Naive thymus-derived CD4-positive, alpha-beta T cell (primary cell): ENCODE measurements at regions not wholly inside any gene's neighbourhood (a gene's known extent, or its start where the extent isn't known, plus 50 kb on each side); places are given as distances from the start of the nearest gene placed in this dataset.

Experiments used
- ATAC-seq: fragments of 150-1000 bp; cut with Tn5 transposase; 2 replicates; pipeline ENCODE4 v1.10.0; 2021; ENCODE audit warnings: mild to moderate bottlenecking, moderate library complexity
- CTCF ChIA-PET: fragments of 350-600 bp; sonication (Branson Sonifier 250); formaldehyde crosslinking; loops from one replicate; lab custom pipeline; 2021; ENCODE audit warnings: antibody characterized with exemption; lab: Charles Lee
- POLR2A ChIA-PET: fragments of 350-600 bp; sonication (Branson Sonifier 250); formaldehyde crosslinking; loops from one replicate; lab custom pipeline; 2021; ENCODE audit warnings: antibody characterized with exemption, inconsistent platforms; lab: Charles Lee
- DNase-seq, 9 donors: peaks; one replicate each; pipeline versions ENCODE4 v3.0.0 to v3.0.0-alpha.2; 2020 to 2022; ENCODE audit warnings: mixed read lengths in 1 of 9
- H3K27ac ChIP-seq: one replicate; pipeline ENCODE4 v1.7.0; 2013; ENCODE audit warnings: mild to moderate bottlenecking, low read depth, low read length, moderate library complexity
- H3K27me3 ChIP-seq, 2 donors: one replicate each; pipeline ENCODE4 v1.7.0; 2013; ENCODE audit warnings: low read length in 2 of 2, mild to moderate bottlenecking in 2 of 2, moderate library complexity in 2 of 2; ENCODE audit not compliant: control insufficient read depth in 2 of 2, insufficient read depth in 2 of 2
- H3K36me3 ChIP-seq, 3 experiments: 1 replicate in 2 of 3; 2 replicates in 1 of 3; pipeline ENCODE4 v1.7.0; 2013; ENCODE audit warnings: low read length in 3 of 3, mild to moderate bottlenecking in 3 of 3, moderate library complexity in 1 of 3; ENCODE audit not compliant: insufficient read depth in 3 of 3, control insufficient read depth in 2 of 3
- H3K4me1 ChIP-seq, 2 donors: one replicate each; pipeline ENCODE4 v1.7.0; 2013; ENCODE audit warnings: low read length in 2 of 2, mild to moderate bottlenecking in 2 of 2, moderate library complexity in 1 of 2; ENCODE audit not compliant: control insufficient read depth in 2 of 2, insufficient read depth in 2 of 2
- H3K4me3 ChIP-seq: 2 replicates; pipeline ENCODE4 v1.7.0; 2013; ENCODE audit warnings: mild to moderate bottlenecking, low read length
- H3K9me3 ChIP-seq, 3 experiments: 1 replicate in 2 of 3; 2 replicates in 1 of 3; pipeline ENCODE4 v1.7.0; 2013; ENCODE audit warnings: low read length in 3 of 3; ENCODE audit not compliant: control insufficient read depth in 2 of 3
- H3K27ac Mint-ChIP-seq, 9 donors: one replicate each; pipeline ENCODE4 v1.8.0; 2020 to 2022; ENCODE audit warnings: mixed read lengths in 9 of 9, mild to moderate bottlenecking in 8 of 9, moderate library complexity in 5 of 9, inconsistent platforms in 2 of 9
- H3K27me3 Mint-ChIP-seq, 5 donors: one replicate each; pipeline ENCODE4 v1.8.0; 2021 to 2022; ENCODE audit warnings: mixed read lengths in 5 of 5, mild to moderate bottlenecking in 1 of 5
- H3K36me3 Mint-ChIP-seq, 5 donors: one replicate each; pipeline ENCODE4 v1.8.0; 2020 to 2022; ENCODE audit warnings: mixed read lengths in 5 of 5, mild to moderate bottlenecking in 3 of 5, inconsistent platforms in 1 of 5
- H3K4me1 Mint-ChIP-seq, 7 donors: one replicate each; pipeline ENCODE4 v1.8.0; 2020 to 2022; ENCODE audit warnings: mixed read lengths in 7 of 7, mild to moderate bottlenecking in 3 of 7, inconsistent platforms in 1 of 7
- H3K4me3 Mint-ChIP-seq, 10 donors: one replicate each; pipeline ENCODE4 v1.8.0; 2020 to 2022; ENCODE audit warnings: mild to moderate bottlenecking in 10 of 10, mixed read lengths in 10 of 10, moderate library complexity in 6 of 10, inconsistent platforms in 2 of 10
- H3K9me3 Mint-ChIP-seq, 11 donors: one replicate each; pipeline ENCODE4 v1.8.0; 2020 to 2022; ENCODE audit warnings: mixed read lengths in 11 of 11, mild to moderate bottlenecking in 4 of 11, inconsistent platforms in 1 of 11, moderate library complexity in 1 of 11
- intact Hi-C, 2 donors: fragments of 100-400 bp; cut with micrococcal nuclease; formaldehyde crosslinking; loops; one replicate each; pipeline ENCODE4 v1.15.1; 2023

GRCh38 chr3:82329300-82329699 is 567.9 kb upstream of the GBE1 start:
- Mint-ChIP-seq H3K27me3 (no peaks in the 10 kb centered on the region), H3K27ac (no peak overlapping the region), H3K4me1 (no peaks in the 10 kb centered on the region), H3K36me3 (no peaks in the 10 kb centered on the region), H3K4me3 (no peak overlapping the region), H3K9me3 (peaks cover 0 to 13% (median 0%) of the 10 kb centered on the region in 11 donors)
- Histone ChIP-seq H3K4me1 (no peaks in the 10 kb centered on the region), H3K27me3 (no peaks in the 10 kb centered on the region), H3K36me3 (no peaks in the 10 kb centered on the region), H3K9me3 (no peaks in the 10 kb centered on the region), H3K27ac (no peak overlapping the region), H3K4me3 (no peak overlapping the region)
- POLR2A ChIA-PET: no interaction called here
- CTCF ChIA-PET: no interaction called here
- intact Hi-C loops: no loop called here
- no peak for DNase-seq
- no peak for ATAC-seq

- intact Hi-C loops: no loop called here
- no peaks in the 10 kb centered on the region for H3K4me1 Mint-ChIP-seq
- no peak overlapping the region for H3K27ac ChIP-seq
- peaks cover 0 to 31% (median 3%) of the 10 kb centered on the region in 11 donors for H3K9me3 Mint-ChIP-seq
- H3K4me3 Mint-ChIP-seq: no peak overlapping the region
- no peaks in the 10 kb centered on the region for H3K4me1 ChIP-seq
- ChIA-PET POLR2A (no interaction called here), CTCF (no interaction called here)
- no peaks in the 10 kb centered on the region for H3K27me3 ChIP-seq
- no peak for DNase-seq
- ATAC-seq: no peak
- H3K4me3 ChIP-seq: no peak overlapping the region
- no peaks in the 10 kb centered on the region for H3K27me3 Mint-ChIP-seq
- H3K36me3 Mint-ChIP-seq: no peaks in the 10 kb centered on the region
- H3K9me3 ChIP-seq: no peaks in the 10 kb centered on the region
- no peak overlapping the region for H3K27ac Mint-ChIP-seq
- H3K36me3 ChIP-seq: no peaks in the 10 kb centered on the region
These were observed 550.5 kb upstream of the GBE1 start for GRCh38 chr3:82311901-82312300.

- Histone ChIP-seq H3K27me3 (no peaks in the 10 kb centered on the region), H3K9me3 (no peaks in the 10 kb centered on the region), H3K4me1 (no peaks in the 10 kb centered on the region), H3K27ac (no peak overlapping the region), H3K4me3 (no peak overlapping the region), H3K36me3 (no peaks in the 10 kb centered on the region)
- intact Hi-C loops: no loop called here
- ChIA-PET POLR2A (no interaction called here), CTCF (no interaction called here)
- no peak overlapping the region for H3K27ac Mint-ChIP-seq
- H3K4me3 Mint-ChIP-seq: no peak overlapping the region
- H3K36me3 Mint-ChIP-seq: no peaks in the 10 kb centered on the region
- ATAC-seq (no peak), DNase-seq (no peak)
- H3K4me1 Mint-ChIP-seq: no peaks in the 10 kb centered on the region
- H3K27me3 Mint-ChIP-seq: no peaks in the 10 kb centered on the region
- peaks cover 0 to 33% (median 5%) of the 10 kb centered on the region in 11 donors for H3K9me3 Mint-ChIP-seq
These were observed 547.3 kb upstream of the GBE1 start for GRCh38 chr3:82308755-82309154.

- no peak for ATAC-seq
- intact Hi-C loops: no loop called here
- Histone ChIP-seq H3K27me3 (no peaks in the 10 kb centered on the region), H3K9me3 (no peaks in the 10 kb centered on the region), H3K4me1 (no peaks in the 10 kb centered on the region), H3K27ac (no peak overlapping the region), H3K36me3 (no peaks in the 10 kb centered on the region), H3K4me3 (no peak overlapping the region)
- Mint-ChIP-seq H3K27ac (no peak overlapping the region), H3K9me3 (peaks cover 0 to 32% (median 5%) of the 10 kb centered on the region in 11 donors), H3K27me3 (no peaks in the 10 kb centered on the region), H3K4me3 (no peak overlapping the region), H3K4me1 (no peaks in the 10 kb centered on the region), H3K36me3 (no peaks in the 10 kb centered on the region)
- DNase-seq: no peak
- CTCF ChIA-PET: interaction anchor here (0.5 kb wide), 1 partner anchor 23 kb away, joined by 3 read pairs; no protein-coding TSS in a partner anchor
- POLR2A ChIA-PET: no interaction called here
These were observed 544.7 kb upstream of the GBE1 start for GRCh38 chr3:82306189-82306588.

GRCh38 chr3:82294609-82295008 is 533.2 kb upstream of the GBE1 start:
- H3K36me3 ChIP-seq: no peaks in the 10 kb centered on the region
- no peak overlapping the region for H3K4me3 ChIP-seq
- H3K27ac Mint-ChIP-seq: no peak overlapping the region
- DNase-seq (no peak), ATAC-seq (no peak)
- ChIA-PET POLR2A (interaction anchor here (0.9 kb wide), 1 partner anchor 103 kb away, joined by 4 read pairs; no protein-coding TSS in a partner anchor), CTCF (no interaction called here)
- no peaks in the 10 kb centered on the region for H3K4me1 Mint-ChIP-seq
- H3K36me3 Mint-ChIP-seq: no peaks in the 10 kb centered on the region
- no peaks in the 10 kb centered on the region for H3K9me3 ChIP-seq
- H3K9me3 Mint-ChIP-seq: peaks cover 0 to 8% (median 5%) of the 10 kb centered on the region in 11 donors
- H3K27me3 ChIP-seq: no peaks in the 10 kb centered on the region
- H3K4me1 ChIP-seq: no peaks in the 10 kb centered on the region
- H3K27me3 Mint-ChIP-seq: no peaks in the 10 kb centered on the region
- H3K4me3 Mint-ChIP-seq: no peak overlapping the region
- H3K27ac ChIP-seq: no peak overlapping the region
- intact Hi-C loops: no loop called here

- DNase-seq (no peak), ATAC-seq (no peak)
- POLR2A ChIA-PET: no interaction called here
- intact Hi-C loops: no loop called here
- H3K4me1 ChIP-seq: no peaks in the 10 kb centered on the region
- H3K27ac Mint-ChIP-seq: no peak overlapping the region
- H3K36me3 ChIP-seq: no peaks in the 10 kb centered on the region
- no peak overlapping the region for H3K27ac ChIP-seq
- CTCF ChIA-PET: no interaction called here
- no peaks in the 10 kb centered on the region for H3K9me3 ChIP-seq
- H3K27me3 Mint-ChIP-seq: no peaks in the 10 kb centered on the region
- H3K36me3 Mint-ChIP-seq: no peaks in the 10 kb centered on the region
- peaks cover 0 to 14% (median 5%) of the 10 kb centered on the region in 11 donors for H3K9me3 Mint-ChIP-seq
- H3K4me3 ChIP-seq: no peak overlapping the region
- H3K4me1 Mint-ChIP-seq: no peaks in the 10 kb centered on the region
- no peak overlapping the region for H3K4me3 Mint-ChIP-seq
- no peaks in the 10 kb centered on the region for H3K27me3 ChIP-seq
These were observed 532.4 kb upstream of the GBE1 start for GRCh38 chr3:82293867-82294266.

GRCh38 chr3:82293435-82293834 is 532.0 kb upstream of the GBE1 start:
- no peaks in the 10 kb centered on the region for H3K36me3 Mint-ChIP-seq
- ChIA-PET POLR2A (no interaction called here), CTCF (no interaction called here)
- H3K27me3 ChIP-seq: no peaks in the 10 kb centered on the region
- H3K27me3 Mint-ChIP-seq: no peaks in the 10 kb centered on the region
- H3K9me3 ChIP-seq: no peaks in the 10 kb centered on the region
- H3K9me3 Mint-ChIP-seq: peaks cover 0 to 18% (median 5%) of the 10 kb centered on the region in 11 donors
- intact Hi-C loops: no loop called here
- H3K4me3 ChIP-seq: no peak overlapping the region
- no peak for ATAC-seq
- H3K4me3 Mint-ChIP-seq: no peak overlapping the region
- H3K4me1 ChIP-seq: no peaks in the 10 kb centered on the region
- no peak for DNase-seq
- H3K4me1 Mint-ChIP-seq: no peaks in the 10 kb centered on the region
- no peak overlapping the region for H3K27ac ChIP-seq
- no peak overlapping the region for H3K27ac Mint-ChIP-seq
- H3K36me3 ChIP-seq: no peaks in the 10 kb centered on the region
